ENCODE measurements at regions not wholly inside any gene's neighbourhood (a gene's known extent, or its start where the extent isn't known, plus 50 kb on each side); places are given as distances from the start of the nearest gene placed in this dataset.

DNA sequence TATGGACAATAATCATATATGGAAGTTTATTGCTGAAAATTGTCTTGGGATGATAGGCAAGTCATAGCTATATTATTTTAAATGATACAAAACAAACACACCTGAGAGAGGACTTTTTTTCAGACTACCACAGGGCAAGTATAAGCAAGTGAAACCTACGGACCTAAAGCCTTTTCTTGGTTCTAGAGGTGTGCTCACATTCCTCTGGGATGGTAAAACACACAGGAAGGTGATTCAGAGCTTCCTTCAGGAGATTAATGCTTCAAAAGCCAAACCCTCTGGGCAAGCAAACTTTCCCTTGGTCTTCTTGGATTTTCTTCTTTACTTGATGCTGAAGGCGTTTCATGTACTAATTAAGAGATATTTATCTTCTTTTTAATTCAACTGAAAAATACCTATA is 60.1 kb upstream of the ACSL4 start:
- TF ChIP-seq CTCF (IDR thresholded peaks at IDR 0.05; ENCODE audit: insufficient read depth, low read depth, low read length) (no peak), EZH2 (IDR thresholded peaks at IDR 0.05; ENCODE audit: insufficient read depth, low read length) (no peak)
